HS-27A (cell line): ENCODE measurements at regions not wholly inside any gene's neighbourhood (a gene's known extent, or its start where the extent isn't known, plus 50 kb on each side); places are given as distances from the start of the nearest gene placed in this dataset.

Experiments used
- DNase-seq: peaks from one replicate; pipeline ENCODE4 v3.0.0-alpha.2; 2012; ENCODE audit warnings: low read depth, missing footprints

DNA sequence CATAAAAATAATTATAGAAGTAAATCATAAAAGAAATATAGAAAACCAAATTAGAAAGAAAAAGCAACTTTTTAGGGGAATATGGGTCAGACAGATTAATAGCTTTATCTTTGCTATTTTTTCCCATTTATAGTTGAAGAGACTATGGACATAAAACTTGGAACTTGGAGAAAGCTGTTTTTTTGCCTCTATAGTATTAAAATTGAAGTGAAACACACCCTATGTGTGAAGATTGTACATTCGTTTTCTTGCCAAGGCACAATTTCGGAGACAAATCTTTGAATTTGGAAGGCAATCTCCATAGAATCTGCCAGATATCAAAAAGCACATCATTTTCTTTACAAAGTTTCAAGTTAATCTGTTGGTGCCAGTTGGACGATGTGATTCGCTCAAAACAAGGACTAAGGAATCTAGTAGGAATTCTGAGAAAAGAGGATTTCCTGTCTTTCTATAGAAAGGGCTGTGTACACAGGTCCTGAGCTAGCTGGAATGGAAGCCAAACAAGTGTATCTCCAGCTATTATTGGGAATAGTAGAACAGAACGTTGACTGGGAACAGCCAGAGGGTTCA is 156.3 kb downstream of the SLC7A11 start:
- no peak for DNase-seq

DNA sequence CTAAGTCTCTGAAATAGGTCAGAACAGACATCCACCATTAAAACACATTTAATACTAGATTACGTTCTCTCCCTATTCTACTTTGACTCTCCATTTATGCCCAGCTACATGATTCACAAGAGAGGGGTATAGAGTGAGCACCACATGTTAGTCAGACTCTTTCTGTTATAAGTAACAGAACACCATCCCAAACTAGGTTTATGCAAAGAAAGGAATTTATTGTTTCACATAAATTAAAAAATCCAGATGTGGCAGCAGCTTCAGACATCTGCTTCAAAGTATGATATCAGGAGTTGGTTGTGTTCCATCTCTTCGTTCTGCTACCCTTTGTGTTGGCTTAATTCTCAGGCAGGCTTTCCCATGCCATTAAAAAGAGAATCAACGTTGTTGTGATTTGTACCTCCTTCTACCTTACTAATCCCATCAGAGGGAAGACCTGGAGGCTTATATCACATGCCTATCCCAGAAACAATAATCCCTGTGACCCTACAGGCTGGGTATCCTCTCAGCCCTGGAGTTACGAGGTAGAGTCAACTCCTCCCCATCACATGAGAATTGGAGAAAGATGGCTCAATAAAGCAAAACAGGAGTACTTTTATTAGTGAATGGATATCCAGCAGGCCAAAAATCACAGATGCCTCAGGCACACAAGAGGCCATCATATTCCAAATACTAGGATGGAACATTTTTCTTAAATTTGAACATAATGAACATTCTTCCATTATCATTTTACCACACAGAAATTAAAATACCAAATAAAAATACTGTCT is 163.2 kb downstream of the SLC7A11 start:
- no peak for DNase-seq

DNA sequence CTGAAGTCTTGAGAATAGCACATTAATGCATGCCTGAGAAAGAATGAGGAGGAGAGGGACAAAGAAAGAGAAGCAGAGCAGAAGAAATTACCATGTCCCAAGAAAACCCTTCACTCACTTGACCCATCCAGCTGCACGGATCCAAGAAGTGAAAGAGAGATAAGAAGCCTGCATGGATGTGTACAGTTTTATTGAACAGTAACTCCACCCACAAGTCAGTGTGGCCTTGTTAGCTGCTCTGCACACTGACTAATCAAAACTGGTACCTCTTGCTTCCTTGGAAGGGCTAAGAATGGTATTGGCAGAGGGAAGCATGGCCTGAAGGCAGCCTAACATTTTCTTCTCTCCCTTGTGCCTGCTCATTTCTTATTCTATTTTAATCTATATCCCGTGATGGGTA is 163.9 kb downstream of the SLC7A11 start:
- DNase-seq: no peak

DNA sequence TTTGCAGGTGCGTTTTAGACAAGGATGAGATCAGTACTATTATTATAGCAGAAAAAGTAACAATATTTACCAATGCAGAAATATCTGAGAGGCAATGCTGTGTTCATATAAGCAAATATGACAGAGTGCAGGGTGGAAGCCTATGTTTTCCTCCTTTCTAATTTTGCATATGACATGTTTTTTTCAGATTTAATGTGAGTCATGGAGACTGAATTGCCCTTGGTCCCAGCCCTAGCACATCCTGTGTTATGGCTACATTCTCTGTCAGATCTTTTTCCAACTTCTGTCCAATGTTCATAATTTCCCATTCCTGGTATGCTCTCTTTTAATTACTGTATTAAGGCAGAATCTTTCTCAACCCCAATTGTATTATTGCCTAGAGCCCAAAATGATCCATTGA is 165.6 kb downstream of the SLC7A11 start:
- no peak for DNase-seq

DNA sequence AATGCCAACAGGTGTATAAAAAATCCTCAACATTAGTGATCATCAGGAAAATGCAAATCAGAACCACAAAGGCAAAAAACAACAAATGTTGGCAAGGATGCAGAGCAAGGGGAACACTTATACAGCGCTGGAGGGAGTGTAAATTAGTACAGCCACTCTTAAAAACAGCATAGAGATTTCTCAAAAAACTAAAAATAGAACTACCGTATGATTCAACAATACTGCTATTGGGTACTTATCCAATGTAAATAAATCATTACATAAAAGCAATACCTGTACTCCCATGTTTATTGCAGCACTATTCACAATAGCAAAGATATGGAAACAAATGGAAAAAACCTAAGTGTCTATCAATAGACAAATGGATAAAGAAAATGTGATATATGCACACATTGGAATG is 171.3 kb downstream of the SLC7A11 start:
- DNase-seq: no peak

DNA sequence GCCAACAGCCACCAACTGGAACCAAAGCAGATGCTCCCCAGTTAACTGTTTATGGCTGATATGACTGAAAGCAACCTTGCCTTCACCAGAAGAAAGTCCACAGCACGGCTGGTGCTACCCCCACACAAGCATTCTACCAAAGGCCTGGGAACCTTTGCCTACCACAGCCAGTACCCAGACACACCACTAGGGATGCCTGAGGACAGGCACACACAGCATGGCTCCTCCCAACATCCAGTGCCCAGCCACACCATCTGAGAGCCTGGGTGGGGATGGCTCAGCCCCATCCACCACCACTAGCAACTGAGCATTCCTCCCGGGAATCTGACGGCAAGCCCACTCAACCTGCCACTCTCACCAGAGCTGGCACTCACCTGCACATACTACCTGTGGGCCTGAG is 178.6 kb downstream of the SLC7A11 start:
- DNase-seq: no peak

DNA sequence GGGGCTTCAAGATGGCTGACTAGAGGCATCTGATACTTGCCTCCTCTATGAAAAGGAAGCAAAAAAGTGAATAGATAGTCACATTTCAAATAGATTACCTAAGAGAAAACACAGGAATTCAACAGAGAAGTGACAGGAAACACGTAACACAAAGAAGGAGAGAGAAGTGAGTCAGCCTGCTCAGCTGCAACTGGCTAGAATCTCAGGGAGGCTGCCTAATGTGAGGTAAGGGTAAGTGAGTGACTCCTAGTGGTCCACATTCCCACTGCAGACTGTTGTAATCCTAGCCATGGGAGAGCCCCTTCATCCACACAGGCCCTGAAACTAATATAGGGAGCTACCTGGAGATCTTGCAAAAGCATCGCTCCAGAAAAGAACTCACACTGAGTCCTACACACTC is 179.2 kb downstream of the SLC7A11 start:
- DNase-seq: no peak

DNA sequence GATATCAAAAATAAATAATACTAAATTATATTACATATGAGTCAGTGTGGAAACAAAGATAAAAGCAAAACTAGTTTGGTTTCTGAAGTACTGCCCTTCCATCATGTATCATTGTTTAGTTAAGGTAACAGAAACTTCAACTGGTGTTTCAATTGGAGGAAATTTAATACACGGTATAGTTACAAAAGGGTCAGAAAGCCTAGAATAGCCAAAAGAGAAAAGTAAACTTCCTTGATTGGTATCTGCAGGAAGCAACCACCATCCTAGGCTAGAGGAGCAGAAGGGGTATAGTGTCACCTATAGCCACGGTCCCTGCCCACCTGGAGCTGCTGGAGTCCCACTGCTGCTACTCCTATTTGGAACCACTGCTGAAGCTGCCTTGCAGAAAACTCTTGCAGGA is 185.6 kb downstream of the SLC7A11 start:
- no peak for DNase-seq

DNA sequence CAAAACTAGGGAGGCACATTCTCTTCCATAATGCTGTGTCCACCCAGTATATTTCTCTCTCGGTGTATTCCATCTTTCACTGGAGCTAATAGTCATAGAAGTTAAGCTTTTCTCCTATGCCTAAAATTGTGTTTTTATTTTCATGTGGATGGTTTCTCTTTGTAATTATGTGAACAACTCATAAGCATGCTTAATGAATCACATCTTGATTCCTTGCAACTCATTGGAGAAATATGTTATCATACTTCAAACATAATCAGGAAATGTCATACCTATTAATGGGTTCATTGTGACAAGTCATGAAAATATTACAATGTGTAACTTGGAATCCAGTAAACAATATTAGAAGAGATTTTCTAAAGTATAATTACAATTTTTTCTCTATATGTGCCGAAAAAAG is 186.3 kb downstream of the SLC7A11 start:
- no peak for DNase-seq

DNA sequence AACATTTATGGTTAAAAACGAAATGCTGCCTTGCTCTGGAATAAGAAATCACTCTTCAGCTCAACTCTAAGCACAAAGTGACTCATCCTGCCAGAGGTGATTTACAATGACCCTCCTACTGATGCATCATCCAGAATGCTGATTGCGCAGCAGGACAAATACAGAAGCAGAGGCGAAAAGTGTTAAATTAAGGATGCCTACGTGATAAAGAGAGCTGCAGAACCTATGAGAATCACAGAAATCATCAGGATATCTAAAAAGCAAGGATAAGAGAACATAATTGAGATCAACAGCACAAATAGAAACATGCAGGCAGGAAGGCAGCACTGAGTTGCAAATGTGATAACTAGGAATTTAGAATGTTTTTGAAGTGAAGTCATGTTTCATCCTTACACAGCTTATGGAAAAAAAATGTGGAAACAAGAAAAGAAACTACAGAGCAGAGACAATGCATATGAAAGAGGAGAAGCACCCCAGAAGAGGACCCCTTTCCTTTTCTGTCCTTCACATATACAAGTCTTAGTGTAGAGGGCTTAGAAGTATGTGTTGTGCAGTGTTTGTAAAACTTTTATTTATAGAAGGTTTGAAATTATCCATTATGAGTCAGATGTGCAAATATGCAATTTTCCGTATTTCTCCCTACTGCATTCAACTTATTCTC is 188.4 kb downstream of the SLC7A11 start:
- peak; percentile 86 for DNase-seq

DNA sequence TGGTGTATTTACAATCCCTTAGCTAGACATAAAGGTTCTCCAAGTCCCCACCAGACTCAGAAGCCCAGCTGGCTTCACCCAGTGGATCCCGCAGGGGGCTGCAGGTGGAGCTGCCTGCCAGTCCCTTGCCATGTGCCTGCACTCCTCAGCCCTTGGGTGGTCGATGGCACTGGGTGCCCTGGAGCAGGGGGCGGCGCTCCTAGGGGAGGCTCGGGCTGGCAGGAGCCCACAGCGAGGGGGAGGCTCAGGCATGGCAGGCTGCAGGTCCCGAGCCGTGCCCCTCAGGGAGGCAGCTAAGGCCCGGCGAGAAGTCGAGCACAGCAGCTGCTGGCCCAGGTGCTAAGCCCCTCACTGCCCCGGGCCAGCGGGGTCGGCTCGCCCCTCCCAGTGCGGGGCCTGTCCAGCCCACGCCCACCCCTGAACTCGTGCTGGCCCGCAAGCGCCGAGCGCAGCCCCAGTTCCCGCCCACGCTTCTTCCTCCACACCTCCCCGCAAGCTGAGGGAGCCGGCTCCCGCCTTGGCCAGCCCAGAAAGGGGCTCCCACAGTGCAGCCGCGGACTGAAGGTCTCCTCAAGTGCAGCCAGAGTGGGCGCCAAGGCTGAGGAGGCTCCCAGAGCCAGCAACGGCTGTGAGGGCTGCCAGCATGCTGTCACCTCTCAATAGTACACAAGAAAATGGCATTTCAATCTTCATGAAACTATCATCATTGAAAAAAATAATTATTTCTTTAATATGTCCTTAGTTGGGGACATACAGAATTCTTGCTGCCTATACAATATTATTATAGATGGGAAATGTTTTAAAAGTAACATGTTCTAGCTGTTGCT is 189.1 kb downstream of the SLC7A11 start:
- DNase-seq: no peak

DNA sequence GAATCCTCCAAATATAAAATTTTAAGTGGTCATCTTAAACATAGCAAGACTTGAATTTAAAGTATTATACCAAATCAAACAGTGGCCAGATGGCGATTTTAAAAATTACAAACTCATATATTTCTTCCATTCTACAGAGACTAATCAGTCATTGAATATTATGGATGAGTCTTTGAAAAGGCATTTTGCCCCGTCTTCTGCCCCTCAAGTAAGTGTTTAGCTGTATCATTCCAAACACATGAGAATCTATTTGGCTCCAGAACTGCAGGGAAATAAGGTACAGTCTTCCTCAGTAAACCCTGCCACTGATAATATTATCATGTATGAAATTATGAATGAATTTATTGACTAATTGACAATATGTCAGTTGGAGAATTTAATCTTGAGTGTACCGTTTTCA is 191.0 kb downstream of the SLC7A11 start:
- DNase-seq: no peak

DNA sequence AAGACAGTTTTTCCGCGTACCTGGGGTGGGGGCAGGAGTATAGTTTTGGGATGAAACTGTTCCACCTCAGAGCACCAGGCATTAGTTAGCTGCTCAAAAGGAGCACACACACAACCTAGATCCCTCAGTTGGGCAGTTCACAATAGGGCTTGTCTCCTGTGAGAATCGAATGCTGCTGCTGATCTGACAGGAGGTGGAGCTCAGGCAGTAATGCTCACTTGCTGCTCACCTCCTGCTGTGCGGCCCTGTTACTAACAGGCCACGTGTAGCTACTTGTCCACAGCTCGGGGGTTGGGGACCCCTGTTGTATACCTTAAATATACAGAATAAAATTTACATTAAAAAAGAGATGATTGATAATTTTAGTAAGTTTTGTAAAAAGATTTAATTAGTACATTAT is 191.5 kb downstream of the SLC7A11 start:
- no peak for DNase-seq

DNA sequence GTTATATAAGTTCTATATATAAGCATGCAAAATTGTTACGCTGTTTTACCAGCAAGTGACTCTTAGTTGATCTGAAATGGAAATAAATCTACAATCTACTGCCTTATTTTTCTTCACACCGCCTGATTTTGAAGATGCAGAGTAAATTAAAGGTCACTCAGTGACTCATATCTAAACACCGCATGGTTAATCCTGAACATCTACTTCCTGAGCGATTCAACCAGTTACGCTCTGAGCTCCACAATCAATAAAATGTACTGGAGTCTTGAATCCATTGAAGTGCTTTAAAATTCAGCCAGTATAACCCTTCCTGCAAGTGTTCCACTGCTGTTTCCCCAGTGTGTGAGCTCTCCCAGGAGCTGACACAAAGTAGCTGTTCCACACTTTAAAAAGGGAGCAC is 192.8 kb downstream of the SLC7A11 start:
- DNase-seq: no peak

DNA sequence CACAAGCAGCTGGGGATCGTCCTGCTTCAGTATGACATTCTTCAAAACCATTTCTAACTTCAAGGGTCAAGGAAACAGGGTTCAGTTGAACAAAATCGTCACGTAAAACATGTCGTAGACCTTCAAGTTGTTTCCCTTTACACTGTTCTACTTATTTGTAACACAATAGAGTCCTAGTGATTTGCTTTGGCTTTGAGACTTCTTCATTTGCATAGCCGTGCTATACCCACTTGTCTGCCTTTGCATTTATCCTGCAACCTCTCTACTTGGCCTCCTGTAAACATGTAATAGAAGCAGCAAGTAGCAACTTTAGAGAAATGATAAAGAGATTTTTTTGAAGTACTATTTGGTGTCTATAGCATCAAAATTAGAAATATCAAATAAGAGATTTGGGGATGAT is 194.9 kb downstream of the SLC7A11 start:
- DNase-seq: no peak

DNA sequence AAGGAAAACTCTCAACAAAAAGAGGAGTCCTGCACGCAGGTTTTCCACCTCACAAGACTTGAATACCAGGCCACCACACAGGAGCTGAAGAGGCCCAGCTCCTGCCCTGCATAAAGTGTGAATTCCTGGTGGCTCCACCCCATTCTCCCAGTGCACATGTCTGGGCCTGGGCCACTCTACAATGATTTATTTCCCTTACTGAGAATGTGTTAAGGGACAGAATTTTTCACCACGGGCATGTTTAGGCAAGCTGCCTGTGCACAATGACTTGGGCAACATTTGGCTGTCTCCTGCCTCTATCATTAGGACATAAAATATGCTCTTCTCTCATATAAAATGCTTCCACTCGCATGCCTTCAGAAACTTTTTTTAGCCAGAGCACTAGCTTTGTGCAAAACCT is 197.1 kb downstream of the SLC7A11 start:
- no peak for DNase-seq

DNA sequence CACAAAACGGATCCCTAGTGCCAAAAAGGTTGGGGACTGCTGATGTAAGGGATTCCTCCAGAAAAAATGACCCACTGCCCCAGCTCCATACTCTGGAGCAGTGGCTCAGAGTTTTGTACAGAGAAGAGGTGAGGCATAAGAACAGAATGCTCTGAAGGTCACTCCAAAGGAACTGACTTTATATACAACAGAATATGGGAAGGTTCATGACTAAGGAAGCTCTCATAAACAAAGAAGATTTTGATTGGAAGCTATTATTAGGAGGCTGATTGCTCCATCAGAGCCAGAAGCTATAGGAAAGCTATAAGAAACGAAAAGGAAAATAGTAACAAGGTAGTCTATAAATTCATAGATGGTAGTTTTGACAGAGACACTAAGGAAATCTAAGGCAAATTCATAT is 203.1 kb downstream of the SLC7A11 start:
- DNase-seq: no peak

DNA sequence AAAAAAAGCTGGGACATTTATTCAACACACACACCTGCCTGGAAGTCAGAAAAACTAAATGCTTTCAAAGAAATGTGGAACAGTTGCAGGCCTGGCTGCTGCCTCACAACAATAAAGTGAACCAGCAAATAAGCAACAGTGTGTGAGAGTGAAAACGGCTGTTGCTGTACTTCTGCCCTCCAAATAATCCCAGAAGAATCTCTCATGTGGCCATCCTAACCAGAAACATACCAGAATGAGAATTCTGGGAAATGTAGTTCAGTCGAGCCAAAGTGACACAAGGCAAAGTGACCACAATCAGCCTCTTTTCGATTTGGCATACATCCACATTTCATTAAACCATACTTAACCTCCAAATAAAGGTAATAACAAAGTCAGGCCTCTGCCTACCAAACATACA is 204.5 kb downstream of the SLC7A11 start:
- no peak for DNase-seq

DNA sequence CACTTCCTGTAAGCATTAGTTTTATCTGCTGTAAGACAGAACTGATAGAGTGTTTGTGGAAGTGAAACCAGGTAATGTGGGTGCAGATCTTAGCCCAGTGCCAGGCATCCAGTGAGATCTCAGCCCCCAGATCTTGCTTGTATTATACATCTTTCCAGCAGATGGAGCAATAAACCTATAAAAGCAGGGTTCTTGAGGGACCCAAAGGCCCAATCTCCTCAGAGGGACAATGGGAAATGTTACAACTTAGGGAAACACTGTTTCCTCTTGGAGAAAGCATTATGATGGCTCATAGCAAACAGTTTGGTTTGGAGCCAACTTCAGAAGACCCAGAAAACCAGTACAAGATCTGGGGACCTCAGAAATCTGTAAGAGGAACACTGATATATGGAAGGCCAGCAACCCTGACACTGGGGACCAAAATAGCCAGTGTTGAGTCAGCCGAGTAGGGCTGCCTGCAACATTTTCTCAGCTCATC is 206.3 kb downstream of the SLC7A11 start:
- peak; percentile 69 for DNase-seq

DNA sequence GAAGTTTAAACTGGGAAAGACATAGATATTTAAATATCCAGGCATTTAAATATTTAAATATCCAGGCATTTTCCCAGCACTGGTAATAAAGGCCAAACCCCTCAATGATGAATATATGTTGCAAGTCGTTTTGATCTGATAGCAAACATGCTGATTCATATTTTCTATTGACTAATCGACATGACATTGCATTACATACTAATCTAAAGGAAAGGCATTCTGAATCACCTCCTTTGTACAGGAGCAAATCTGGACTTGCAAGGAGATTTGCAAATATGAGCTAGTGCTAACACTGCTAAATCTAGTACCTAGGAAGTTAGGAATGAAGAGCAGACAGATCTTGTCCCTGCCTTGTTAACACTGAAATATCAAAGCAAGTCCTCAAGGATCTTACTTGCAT is 207.3 kb downstream of the SLC7A11 start:
- DNase-seq: no peak

DNA sequence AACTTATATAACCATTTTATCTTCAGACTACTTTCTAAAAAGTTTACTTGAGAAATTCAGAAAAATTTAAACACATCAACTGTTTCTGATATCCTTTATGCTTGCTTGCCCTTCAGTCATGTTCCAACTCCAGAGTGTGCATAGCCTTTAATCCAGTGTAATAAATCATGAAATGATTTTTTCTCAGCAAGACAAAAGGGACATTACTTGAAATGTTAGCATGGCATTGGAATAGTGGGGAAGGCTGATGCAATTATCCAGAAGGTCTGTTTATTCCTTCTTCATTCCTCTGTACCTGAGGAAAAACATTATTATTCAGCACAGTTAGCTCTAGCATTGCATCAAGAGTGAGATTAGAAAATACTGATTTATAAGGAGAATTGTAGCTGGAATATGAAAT is 209.9 kb downstream of the SLC7A11 start:
- DNase-seq: no peak

DNA sequence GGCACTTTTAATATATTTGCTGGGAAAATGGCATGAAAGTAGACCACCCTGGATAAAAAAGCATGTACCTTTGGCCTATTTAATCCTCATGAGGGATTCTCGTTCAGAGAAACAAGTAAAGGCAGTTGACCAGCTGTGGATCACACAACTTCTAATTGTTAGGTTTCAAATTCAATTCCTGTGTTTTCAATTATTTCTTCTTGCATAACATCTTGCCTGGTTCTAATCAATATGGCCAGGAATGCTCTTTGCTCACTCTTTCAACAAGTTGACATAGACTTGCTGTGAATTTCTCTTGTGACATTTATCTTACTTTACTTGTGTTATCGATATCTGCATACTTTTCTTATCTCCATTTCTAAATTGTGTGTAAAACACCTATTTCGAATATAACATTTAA is 211.8 kb downstream of the SLC7A11 start:
- DNase-seq: no peak

DNA sequence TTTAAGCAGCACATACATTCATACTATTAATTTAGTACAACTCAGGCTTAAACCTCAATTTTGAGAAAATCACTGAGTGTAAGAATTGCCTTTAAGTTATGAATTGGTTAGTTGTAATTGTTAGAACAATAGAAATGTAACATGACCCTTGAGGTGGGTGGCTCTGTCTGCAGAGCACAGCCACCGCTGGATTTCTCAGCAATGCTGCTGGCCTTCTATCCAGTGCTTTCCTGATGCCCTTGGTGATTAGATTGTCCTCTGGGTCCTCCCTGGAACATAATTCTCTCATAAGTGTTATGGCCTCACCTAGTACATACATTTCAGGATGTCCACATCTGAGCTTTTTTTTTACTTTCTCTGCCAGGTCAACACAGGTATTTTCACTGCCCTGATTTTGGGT is 213.2 kb downstream of the SLC7A11 start:
- no peak for DNase-seq
